Suprapubic skin (tissue), 4 donors: ENCODE measurements at regions not wholly inside any gene's neighbourhood (a gene's known extent, or its start where the extent isn't known, plus 50 kb on each side); places are given as distances from the start of the nearest gene placed in this dataset.

ENCODE experiments used
- POLR2A ChIP-seq, 2 donors: fragments of 450-650 bp; IDR thresholded peaks; one replicate each; pipeline ENCODE4 v1.6.1; 2017; ENCODE audit warnings: antibody characterized with exemption in 2 of 2, mild to moderate bottlenecking in 2 of 2, moderate library complexity in 2 of 2
- POLR2AphosphoS5 ChIP-seq, 3 donors: sonication (generic); formaldehyde crosslinking; IDR thresholded peaks; one replicate each; pipeline ENCODE4 v1.6.1; 2017; ENCODE audit warnings: antibody characterized with exemption in 3 of 3

DNA sequence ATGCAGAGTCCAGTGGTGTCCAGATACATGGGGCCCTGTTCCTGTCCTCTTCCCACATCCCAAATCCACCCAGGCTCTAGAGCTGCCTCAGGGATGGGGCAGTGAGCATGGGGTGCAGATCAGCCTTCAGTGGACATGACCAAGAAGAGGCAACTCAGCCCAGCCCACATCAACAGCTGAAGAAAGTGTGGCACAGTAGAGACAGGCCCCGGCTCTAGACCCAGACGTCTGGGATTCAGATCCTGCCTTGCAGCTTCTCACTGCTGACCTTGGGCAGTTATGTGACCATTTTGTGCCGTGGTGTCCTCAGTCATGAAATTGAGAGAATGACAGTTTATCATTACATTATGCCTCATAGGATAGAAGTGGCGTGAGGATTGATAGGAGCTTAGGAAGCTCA, 54.6 kb upstream of the CST7 start:
- TF ChIP-seq POLR2AphosphoS5 (IDR thresholded peaks at IDR 0.05) = no peak
- no peak for TF ChIP-seq POLR2A (IDR thresholded peaks at IDR 0.05)
